Endothelial cell of umbilical vein (primary cell): ENCODE measurements at regions not wholly inside any gene's neighbourhood (a gene's known extent, or its start where the extent isn't known, plus 50 kb on each side); places are given as distances from the start of the nearest gene placed in this dataset.

ENCODE experiments used
- BruUV-seq: library from RNA; stranded (reverse); fragments of 400-500 nt; replicated peaks from 2 replicates; lab custom pipeline; 2021; lab: Mats Ljungman, UMichigan
- CTCF ChIA-PET: fragments of 300-600, 350-600 bp; sonication (Branson Sonifier 250); formaldehyde crosslinking; loops from one replicate; lab custom pipeline; 2021; ENCODE audit warnings: antibody characterized with exemption, inconsistent platforms; lab: Charles Lee
- POLR2A ChIA-PET: fragments of 300-600, 350-600 bp; sonication (Branson Sonifier 250); formaldehyde crosslinking; loops from one replicate; lab custom pipeline; 2021; ENCODE audit warnings: antibody characterized with exemption, inconsistent platforms; lab: Charles Lee
- DNase-seq: peaks from one replicate; pipeline ENCODE4 v3.0.0-alpha.2; 2011; ENCODE audit warnings: low read depth, low spot score
- FAIRE-seq: peaks from 2 replicates; lab custom pipeline; 2011; peaks lifted over from hg19 to GRCh38; lab: Jason Lieb, UNC
- H2AFZ ChIP-seq: 2 replicates; pipeline ENCODE4 v1.6.0; 2012; ENCODE audit warnings: low read depth, low read length, control low read depth, inconsistent platforms
- H3K27ac ChIP-seq: 2 replicates; pipeline ENCODE4 v1.5.1; 2011; ENCODE audit warnings: low read depth, mild to moderate bottlenecking, control low read depth, low read length, moderate library complexity; ENCODE audit not compliant: insufficient read depth
- H3K27me3 ChIP-seq, 2 experiments: 2 replicates each; pipeline versions ENCODE4 v1.6.0 to v1.6.1; 2011; ENCODE audit warnings: low read length in 2 of 2, mixed read lengths in 1 of 2; ENCODE audit not compliant: control insufficient read depth in 2 of 2, insufficient read depth in 2 of 2
- H3K36me3 ChIP-seq, 2 experiments: 2 replicates in 1 of 2; 3 replicates in 1 of 2; pipeline ENCODE4 v1.5.1; 2011; ENCODE audit warnings: low read length in 2 of 2, mild to moderate bottlenecking in 1 of 2, moderate library complexity in 1 of 2; ENCODE audit not compliant: control insufficient read depth in 2 of 2, insufficient read depth in 2 of 2; ENCODE audit errors: extremely low read depth in 1 of 2
- H3K4me1 ChIP-seq: 3 replicates; pipeline ENCODE4 v1.5.1; 2011; ENCODE audit warnings: mild to moderate bottlenecking, low read length; ENCODE audit not compliant: control insufficient read depth, insufficient read depth; ENCODE audit errors: extremely low read depth
- H3K4me2 ChIP-seq: 2 replicates; pipeline ENCODE4 v1.6.1; 2011; ENCODE audit warnings: low read length, control low read depth, mixed read lengths; ENCODE audit not compliant: insufficient read depth
- H3K4me3 ChIP-seq, 3 experiments: fragments of 200-600 bp in 1 of 3; sonication (generic), shearing (Covaris generic) in 1 of 3; replicated peaks in 1 of 3; 2 replicates each; pipeline ENCODE4 v1.5.1; 2011 to 2016; ENCODE audit warnings: control low read depth in 3 of 3, low read length in 3 of 3, mild to moderate bottlenecking in 2 of 3, inconsistent platforms in 1 of 3, low read depth in 1 of 3, moderate library complexity in 1 of 3; ENCODE audit not compliant: insufficient read depth in 1 of 3
- H3K79me2 ChIP-seq: 2 replicates; pipeline ENCODE4 v1.6.0; 2012; ENCODE audit warnings: low read length, inconsistent platforms; ENCODE audit not compliant: control insufficient read depth, insufficient read depth
- H3K9ac ChIP-seq: replicated peaks from 2 replicates; pipeline ENCODE3; 2011; ENCODE audit warnings: low read length, control low read depth; ENCODE audit not compliant: insufficient read depth; ENCODE audit errors: extremely low read depth
- H3K9me1 ChIP-seq: replicated peaks from 3 replicates; pipeline ENCODE4 v1.6.0; 2011; ENCODE audit warnings: mild to moderate bottlenecking, low read length; ENCODE audit not compliant: control insufficient read depth, insufficient read depth; ENCODE audit errors: extremely low read depth
- H3K9me3 ChIP-seq: replicated peaks from 2 replicates; pipeline ENCODE4 v1.5.1; 2012; ENCODE audit warnings: low read length, inconsistent platforms; ENCODE audit not compliant: control insufficient read depth, insufficient read depth
- H4K20me1 ChIP-seq: replicated peaks from 2 replicates; pipeline ENCODE3; 2011; ENCODE audit warnings: mild to moderate bottlenecking, low read length; ENCODE audit not compliant: control insufficient read depth, insufficient read depth; ENCODE audit errors: extremely low read depth
- EZH2 ChIP-seq: IDR thresholded peaks from 2 replicates; pipeline ENCODE4 v1.6.1; 2012; ENCODE audit warnings: borderline replicate concordance, low read depth, mild to moderate bottlenecking, moderate library complexity, low read length, inconsistent platforms; ENCODE audit not compliant: severe bottlenecking
- FOS ChIP-seq: IDR thresholded peaks from 2 replicates; pipeline ENCODE4 v1.6.1; 2011; ENCODE audit warnings: mild to moderate bottlenecking, low read length, moderate library complexity, borderline replicate concordance; ENCODE audit not compliant: insufficient read depth
- GATA2 ChIP-seq: IDR thresholded peaks from 2 replicates; pipeline ENCODE4 v1.7.0; 2011; ENCODE audit warnings: low read depth, mild to moderate bottlenecking, moderate library complexity, mixed read lengths, low read length; ENCODE audit not compliant: insufficient read length, insufficient read depth
- JUN ChIP-seq: IDR thresholded peaks from 2 replicates; pipeline ENCODE4 v1.6.1; 2011; ENCODE audit warnings: borderline replicate concordance, low read depth; ENCODE audit not compliant: insufficient read length, insufficient read depth
- MAX ChIP-seq: IDR thresholded peaks from 2 replicates; pipeline ENCODE4 v1.6.1; 2011; ENCODE audit not compliant: insufficient read depth, insufficient read length
- POLR2A ChIP-seq: IDR thresholded peaks from 2 replicates; pipeline ENCODE4 v1.6.1; 2012; ENCODE audit warnings: low read depth, mild to moderate bottlenecking, control low read depth, low read length
- dilution Hi-C: fragments of 300-500 bp; cut with MboI; formaldehyde crosslinking; loops from one replicate; pipeline ENCODE4 v1.15.0; 2019; ENCODE audit warnings: low sequenced_read_pairs; ENCODE audit not compliant: extremely low pct_ligation_motif_present
- intact Hi-C: fragments of 100-400 bp; cut with micrococcal nuclease; formaldehyde crosslinking; loops from one replicate; pipeline ENCODE4 v1.10.0; 2022
- TF ChIP-seq, protein P1 (sequence below), 2 donors: IDR thresholded peaks; 1 replicate in 1 of 2; 2 replicates in 1 of 2; pipeline ENCODE4 v1.5.1; 2011; ENCODE audit warnings: low read length in 2 of 2, mild to moderate bottlenecking in 2 of 2, moderate library complexity in 2 of 2, control low read depth in 1 of 2, inconsistent platforms in 1 of 2, low read depth in 1 of 2; ENCODE audit not compliant: insufficient read depth in 1 of 2; ENCODE audit errors: extremely low read depth in 1 of 2

GRCh38 chr20:53832499-53832898 lies 237.9 kb downstream of the BCAS1 start:
- Histone ChIP-seq H3K4me3 (no peak overlapping the region), H3K27me3 (no peaks in the 10 kb centered on the region), H3K36me3 (no peaks in the 10 kb centered on the region), H3K4me1 (peaks cover 31% of the 10 kb centered on the region), H3K4me2 (no peak overlapping the region), H2AFZ (no peak overlapping the region), H3K79me2 (no peaks in the 10 kb centered on the region), H3K9me3 (no peaks in the 10 kb centered on the region), H3K9ac (no peak overlapping the region), H4K20me1 (no peaks in the 10 kb centered on the region), H3K27ac (no peak overlapping the region), H3K9me1 (no peaks in the 10 kb centered on the region)
- no TSS peak for BruUV-seq
- intact Hi-C loops (no loop called here), dilution Hi-C loops (no loop called here)
- FAIRE-seq: no peak
- POLR2A ChIA-PET: no interaction called here
- CTCF ChIA-PET: no interaction called here
- TF ChIP-seq FOS (no peak), POLR2A (no peak), MAX (no peak), EZH2 (no peak)
- DNase-seq: no peak

- Histone ChIP-seq H3K27me3 (no peaks in the 10 kb centered on the region), H2AFZ (no peak overlapping the region), H3K27ac (no peak overlapping the region), H3K4me1 (peaks cover 35% of the 10 kb centered on the region), H3K9me1 (no peaks in the 10 kb centered on the region), H3K9me3 (no peaks in the 10 kb centered on the region), H3K9ac (no peak overlapping the region), H3K79me2 (no peaks in the 10 kb centered on the region), H4K20me1 (no peaks in the 10 kb centered on the region), H3K36me3 (no peaks in the 10 kb centered on the region), H3K4me3 (no peak overlapping the region), H3K4me2 (no peak overlapping the region)
- TF ChIP-seq GATA2 (no peak), POLR2A (no peak), JUN (no peak), EZH2 (no peak)
- TF ChIP-seq, protein P1, sequence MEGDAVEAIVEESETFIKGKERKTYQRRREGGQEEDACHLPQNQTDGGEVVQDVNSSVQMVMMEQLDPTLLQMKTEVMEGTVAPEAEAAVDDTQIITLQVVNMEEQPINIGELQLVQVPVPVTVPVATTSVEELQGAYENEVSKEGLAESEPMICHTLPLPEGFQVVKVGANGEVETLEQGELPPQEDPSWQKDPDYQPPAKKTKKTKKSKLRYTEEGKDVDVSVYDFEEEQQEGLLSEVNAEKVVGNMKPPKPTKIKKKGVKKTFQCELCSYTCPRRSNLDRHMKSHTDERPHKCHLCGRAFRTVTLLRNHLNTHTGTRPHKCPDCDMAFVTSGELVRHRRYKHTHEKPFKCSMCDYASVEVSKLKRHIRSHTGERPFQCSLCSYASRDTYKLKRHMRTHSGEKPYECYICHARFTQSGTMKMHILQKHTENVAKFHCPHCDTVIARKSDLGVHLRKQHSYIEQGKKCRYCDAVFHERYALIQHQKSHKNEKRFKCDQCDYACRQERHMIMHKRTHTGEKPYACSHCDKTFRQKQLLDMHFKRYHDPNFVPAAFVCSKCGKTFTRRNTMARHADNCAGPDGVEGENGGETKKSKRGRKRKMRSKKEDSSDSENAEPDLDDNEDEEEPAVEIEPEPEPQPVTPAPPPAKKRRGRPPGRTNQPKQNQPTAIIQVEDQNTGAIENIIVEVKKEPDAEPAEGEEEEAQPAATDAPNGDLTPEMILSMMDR (IDR thresholded peaks at IDR 0.05; ENCODE audit: extremely low read depth in 1 of 2, insufficient read depth in 1 of 2, low read depth in 1 of 2, low read length in 2 of 2): no peak
- FAIRE-seq (no peak), DNase-seq (no peak)
- CTCF ChIA-PET: interaction anchor here (1.5 kb wide), 1 partner anchor 84 kb away, joined by 9 read pairs; no protein-coding TSS in a partner anchor
- POLR2A ChIA-PET: no interaction called here
- dilution Hi-C loops (no loop called here), intact Hi-C loops (no loop called here)
- no TSS peak for BruUV-seq
These were observed 238.2 kb upstream of the ZNF217 start for GRCh38 chr20:53831812-53832211.
